Fibroblast of upper back skin (primary cell): ENCODE measurements at regions not wholly inside any gene's neighbourhood (a gene's known extent, or its start where the extent isn't known, plus 50 kb on each side); places are given as distances from the start of the nearest gene placed in this dataset.
A peak's percentile ranks its signal among the peaks of the same experiment; 100 is the strongest.

Experiments used
- DNase-seq: peaks from one replicate; pipeline ENCODE4 v3.0.0-alpha.2; 2013

DNA sequence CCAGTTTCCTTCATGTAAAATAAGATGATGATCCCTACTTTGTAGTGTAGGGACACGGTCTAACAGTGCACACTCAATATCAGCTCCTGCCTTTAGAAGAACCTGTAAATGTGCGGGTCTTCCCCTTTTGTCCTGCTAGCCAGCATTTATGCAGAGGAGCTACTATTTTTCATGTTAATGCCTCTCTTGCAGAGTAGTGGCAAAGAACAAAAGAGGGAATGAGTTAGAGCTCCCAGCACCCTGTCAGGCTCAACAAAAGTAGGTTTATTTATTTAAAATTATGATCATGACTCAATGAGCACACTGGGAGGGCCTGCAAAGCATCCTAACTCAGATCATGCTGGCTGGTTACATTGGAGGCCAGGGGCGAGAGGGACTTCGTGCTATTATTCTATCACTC, 414.5 kb upstream of the COBL start:
- DNase-seq = no peak

- DNase-seq = no peak
Observed at GRCh38 chr7:51727441-51727840, 410.8 kb upstream of the COBL start.

- no peak for DNase-seq
Observed at GRCh38 chr7:51706851-51707250, 390.2 kb upstream of the COBL start.

- DNase-seq = no peak
Observed at GRCh38 chr7:51705701-51706100, 389.1 kb upstream of the COBL start.

DNA sequence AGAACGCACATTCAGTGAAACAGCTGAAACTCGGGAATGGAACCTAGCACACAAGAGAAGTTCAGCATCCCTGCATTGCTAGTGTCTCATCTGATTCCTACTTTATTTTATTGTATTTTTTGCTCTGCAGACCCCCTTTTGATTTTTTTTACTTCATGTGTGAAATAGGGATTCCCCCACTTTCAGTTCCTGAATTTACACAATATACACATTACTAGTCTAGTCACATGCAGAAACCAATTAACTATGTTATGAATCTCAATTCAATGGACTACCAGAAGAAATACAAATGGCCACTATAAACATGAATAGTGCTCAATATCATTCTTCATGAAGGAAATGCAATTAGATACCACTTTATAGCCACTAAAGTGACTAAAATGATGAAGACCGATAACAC, 386.1 kb upstream of the COBL start:
- DNase-seq = no peak

DNA sequence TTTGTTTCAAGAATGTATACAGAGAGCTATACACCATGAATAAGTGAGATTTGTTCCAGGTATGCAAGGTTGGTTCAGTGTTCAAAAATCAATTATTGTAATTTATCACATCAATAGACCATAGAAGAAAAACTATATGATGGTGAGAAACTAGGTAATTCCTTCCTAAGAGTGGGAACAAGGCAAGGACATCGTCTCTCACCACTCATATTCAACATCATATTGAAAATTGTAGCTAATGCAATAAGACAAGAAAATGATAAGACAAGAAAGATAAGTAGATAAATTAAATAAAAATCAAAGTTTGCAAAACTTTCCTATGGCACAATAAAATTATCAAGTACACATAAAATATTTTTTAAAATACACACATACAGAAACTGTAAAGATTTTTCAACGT, 385.3 kb upstream of the COBL start:
- no peak for DNase-seq

GRCh38 chr7:51700593-51701215, 384.1 kb upstream of the COBL start:
- no peak for DNase-seq

DNA sequence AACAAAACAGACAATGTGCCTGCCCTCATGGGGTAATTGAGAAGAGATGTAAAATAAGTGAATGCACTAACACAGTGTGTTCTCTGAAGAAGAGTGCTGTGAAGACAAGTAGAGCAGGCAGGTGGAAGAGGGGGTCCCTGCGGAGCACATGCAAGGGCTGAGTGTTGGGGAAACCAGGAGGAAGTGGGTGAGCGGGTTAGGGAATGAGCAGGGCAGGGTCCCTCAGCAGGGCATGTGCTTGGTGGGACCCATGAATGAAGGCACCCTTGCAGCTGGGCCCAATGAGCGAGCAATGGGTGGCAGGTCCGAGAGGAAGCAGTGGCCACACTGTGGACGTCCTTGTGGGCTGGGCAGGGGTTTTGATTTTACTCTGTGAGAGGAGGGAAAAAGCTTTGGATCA, 376.6 kb upstream of the COBL start:
- DNase-seq = no peak

GRCh38 chr7:51689547-51689946, 372.9 kb upstream of the COBL start:
- DNase-seq = no peak

DNA sequence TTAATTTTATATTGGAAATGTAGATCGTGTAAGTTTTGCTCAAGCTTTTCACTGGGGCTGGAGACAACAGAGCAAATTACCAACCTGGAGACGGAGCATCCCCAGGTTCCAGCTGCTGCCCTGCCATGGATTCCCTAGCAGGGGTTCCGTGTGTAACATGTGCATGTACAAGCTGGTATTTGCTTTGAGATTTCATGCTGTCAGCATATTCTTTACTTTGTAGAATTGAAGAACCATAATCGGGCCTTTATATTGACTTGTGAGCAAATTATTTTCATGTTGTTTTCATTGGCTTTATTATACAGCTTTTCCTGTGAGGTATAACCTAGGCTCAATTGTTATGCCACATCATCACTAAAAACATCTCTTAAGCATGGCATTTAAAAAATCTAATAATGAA, 369.2 kb upstream of the COBL start:
- no peak for DNase-seq

GRCh38 chr7:51680594-51681399, 364.2 kb upstream of the COBL start:
- no peak for DNase-seq

DNA sequence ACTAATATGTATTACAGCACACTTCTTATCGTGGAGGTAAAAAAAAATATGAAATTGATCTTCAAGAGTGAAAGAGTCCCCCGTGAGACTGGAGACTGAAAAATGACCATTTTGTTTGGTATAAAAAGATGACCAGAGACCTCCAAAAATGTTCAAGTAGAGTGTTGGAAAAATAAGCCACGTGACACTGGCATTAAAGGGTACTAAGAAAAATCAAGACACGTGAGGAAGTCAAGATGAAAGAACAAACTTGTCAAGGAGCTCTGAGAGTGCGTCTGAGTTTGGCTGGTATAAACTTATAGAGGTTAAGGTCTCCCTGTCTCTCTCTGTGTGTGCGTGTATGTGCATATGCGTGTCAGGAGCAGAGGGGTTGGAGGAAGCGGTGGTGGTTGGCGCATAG, 362.7 kb upstream of the COBL start:
- DNase-seq = no peak

DNA sequence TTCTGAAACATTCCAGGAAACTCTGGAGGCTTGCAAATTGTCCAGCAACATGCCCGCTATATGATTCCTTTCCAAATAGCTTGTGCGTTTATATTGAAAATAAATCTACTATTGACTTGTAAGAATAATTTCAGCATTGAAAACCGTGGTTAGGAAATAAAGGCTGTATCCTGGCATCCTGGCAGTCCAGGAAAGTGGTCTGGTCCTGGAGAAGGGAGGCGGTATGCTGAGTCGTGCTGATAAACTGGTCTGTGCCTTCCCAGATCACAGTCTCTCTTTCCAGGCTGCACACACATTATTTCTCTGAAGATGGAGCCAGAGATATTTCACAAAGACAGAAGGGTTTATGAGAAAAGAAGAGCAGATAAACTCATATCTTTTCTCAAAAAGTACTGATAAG, 350.1 kb upstream of the COBL start:
- DNase-seq = no peak

DNA sequence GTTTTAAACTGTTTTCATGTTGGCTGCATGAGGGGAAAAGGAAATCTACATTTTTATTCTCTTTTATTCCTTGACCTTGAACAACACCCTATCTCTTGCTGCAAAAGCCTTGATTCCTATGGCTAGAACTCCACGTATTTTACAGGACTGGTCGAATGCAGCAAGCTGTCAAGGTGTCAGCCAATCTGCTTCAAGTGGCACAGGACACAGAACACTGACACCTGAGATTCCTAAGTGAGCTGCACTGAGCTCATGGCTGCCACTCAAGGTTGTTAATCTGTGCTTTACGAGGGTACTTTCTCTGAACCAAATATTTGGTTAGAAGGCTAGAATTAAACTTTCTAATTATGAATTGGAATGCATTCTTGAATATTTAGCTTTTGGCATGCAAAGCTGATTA, 349.7 kb upstream of the COBL start:
- DNase-seq = no peak

DNA sequence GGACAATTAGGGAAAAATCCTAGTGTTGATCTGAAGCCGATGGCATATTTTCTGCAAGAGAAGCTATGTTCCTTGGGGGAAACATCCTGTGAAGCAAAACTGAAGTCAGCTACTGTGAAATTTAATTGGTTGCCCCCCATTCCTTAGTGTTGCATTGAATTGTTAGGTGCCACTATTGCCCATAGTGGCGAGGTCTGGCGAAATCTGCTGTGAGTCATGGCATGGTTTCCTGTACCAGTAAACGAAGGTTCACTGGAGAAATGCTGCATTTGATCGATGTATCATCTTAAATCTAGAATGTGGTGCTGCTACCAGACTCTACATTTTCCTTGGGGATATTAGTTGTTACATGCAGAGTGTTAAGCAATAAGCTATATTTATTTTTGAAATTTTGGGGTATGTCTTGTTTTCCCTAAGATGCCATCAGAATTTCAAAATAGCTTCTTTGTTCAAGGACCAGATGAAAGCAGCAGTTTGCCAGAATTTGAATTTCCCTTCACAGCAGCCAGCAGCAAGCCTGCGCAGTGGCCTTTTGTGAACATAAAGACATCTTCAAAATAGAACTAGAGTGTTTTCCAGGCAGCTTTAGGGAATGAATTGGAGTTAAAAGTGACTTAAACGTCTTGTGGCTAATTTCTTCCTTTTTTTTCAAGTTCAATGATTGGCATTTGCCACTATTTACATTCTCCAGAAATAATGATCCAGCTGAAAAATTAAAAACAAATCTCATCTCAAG, 348.6 kb upstream of the COBL start:
- DNase-seq = no peak

- DNase-seq = no peak
Observed at GRCh38 chr7:51660516-51660915, 343.9 kb upstream of the COBL start.

DNA sequence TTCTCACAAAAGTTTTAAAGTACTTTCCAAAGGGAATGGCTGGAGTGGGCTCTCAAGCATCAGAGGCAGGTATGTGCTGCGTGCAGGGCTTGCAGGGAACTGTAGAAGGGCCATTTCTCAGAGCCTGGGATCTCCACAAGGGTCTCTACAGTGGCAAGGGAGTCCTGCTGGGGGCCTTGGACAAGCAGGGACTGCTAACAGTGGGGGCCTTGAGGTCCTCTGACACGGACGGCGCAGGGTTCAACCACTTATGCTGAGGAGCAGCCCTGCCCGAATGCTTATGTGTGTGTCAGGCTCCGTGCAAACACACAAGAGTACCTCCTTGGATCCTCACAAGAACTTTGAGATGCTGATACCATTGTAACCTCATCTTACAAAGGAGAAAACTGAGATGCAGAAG, 342.1 kb upstream of the COBL start:
- DNase-seq = no peak

DNA sequence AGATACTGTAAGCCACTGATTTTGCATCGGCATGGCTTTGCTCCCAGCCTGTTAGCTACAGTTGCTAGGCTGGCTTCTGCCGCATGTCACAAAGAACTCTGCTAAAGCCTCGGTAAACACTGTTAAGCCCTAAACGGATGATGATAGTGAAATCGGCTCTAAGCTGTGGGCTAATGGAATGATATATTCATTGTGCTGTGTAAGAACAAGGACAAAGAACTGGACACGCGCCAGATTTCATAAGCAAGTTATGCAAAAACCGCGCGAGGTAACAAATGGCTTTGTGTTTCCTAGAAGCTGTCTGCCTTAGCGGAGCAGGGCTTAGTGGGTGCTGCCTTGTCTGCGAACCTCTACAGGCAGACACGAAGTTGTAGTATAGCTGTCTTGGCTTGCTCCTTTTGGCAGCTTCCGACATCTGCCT, 331.3 kb upstream of the COBL start:
- DNase-seq = peak; percentile 2

DNA sequence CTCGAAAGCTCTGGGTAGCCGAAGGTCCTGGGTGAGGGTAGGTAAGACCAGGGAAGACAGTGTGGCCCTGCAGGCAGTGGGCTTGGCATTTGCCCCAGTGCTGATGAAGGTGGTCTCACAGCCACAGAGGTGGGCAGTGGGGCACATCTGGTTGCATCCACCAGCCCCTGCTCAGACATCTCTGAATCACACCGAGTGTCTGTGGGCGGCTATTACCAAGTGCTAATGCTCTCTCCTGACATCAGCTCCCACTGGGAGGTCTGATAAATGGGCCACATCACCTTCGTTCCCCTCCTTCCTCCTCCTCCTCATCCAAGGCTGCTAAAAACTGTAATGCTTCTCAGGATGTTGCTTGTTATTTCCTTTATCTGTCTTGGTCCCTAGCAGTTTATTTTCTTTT, 330.9 kb upstream of the COBL start:
- DNase-seq = no peak

DNA sequence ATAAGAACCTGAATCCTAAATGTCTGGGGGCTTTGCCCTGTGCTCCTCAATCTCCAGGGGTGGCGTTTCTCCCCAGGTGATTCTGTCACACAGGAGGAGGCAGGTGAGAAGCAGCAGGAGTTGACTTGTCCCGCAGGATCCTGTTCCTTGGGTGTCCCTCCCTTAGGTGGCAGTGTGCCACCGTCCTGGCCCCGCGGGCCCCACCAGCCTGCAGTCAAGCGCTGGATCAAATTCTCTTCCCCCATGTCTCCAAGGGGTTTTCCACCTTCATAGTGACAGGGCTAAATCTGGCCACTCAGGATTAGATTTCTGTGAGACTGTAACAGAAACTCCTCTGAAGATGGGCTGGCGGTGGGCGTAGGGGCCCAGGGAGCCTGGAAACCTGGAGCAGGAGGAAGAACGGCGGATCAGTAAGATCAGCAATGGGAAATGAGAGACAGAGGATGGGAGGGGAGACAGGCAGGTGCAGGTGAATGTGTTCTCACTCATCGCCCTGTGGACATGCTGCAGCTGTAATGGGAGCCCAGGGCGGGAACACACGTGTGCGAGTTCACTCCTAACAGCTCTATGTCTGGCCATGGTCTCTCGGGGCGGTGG, 329.2 kb upstream of the COBL start:
- DNase-seq = no peak

GRCh38 chr7:51645255-51645654, 328.6 kb upstream of the COBL start:
- no peak for DNase-seq

DNA sequence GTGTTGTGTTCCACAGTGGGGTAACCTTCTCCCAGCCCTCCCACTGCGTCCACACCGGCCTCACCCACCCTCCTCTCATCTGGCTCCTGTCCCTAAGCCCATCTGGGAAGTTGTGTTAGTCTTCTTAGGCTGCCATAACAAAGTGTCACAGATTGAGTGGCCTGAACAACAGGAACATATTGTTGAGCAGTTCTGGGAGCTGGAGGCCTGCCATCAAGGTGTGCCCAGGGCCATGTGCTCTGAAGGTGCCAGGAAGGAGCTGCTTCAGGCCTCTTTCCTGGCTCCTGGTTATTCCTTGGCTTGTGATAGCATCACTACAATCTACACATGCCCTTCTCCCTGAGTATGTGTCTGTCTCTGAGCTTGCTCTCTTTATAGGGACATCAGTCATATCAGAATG, 327.6 kb upstream of the COBL start:
- DNase-seq = no peak

- DNase-seq = no peak
Observed at GRCh38 chr7:51640841-51641240, 324.2 kb upstream of the COBL start.
